ENCODE measurements at regions not wholly inside any gene's neighbourhood (a gene's known extent, or its start where the extent isn't known, plus 50 kb on each side); places are given as distances from the start of the nearest gene placed in this dataset.

- Mint-ChIP-seq H3K4me3 (no peak overlapping the region), H3K27ac (no peak overlapping the region), H3K27me3 (ENCODE audit: low read depth) (no peaks in the 10 kb centered on the region), H3K4me1 (peaks cover 14% of the 10 kb centered on the region), H3K36me3 (no peaks in the 10 kb centered on the region), H3K9me3 (no peaks in the 10 kb centered on the region)
- CTCF ChIA-PET: interaction anchor here (1.0 kb wide), 1 partner anchor 150 kb away, joined by 4 read pairs; the partner anchor contains the start of gene AVPR1A
- POLR2A ChIA-PET: no interaction called here
- no peak for ATAC-seq
- TF ChIP-seq AFF4 (CRISPR knock-in tag; IDR thresholded peaks at IDR 0.05; ENCODE audit: borderline replicate concordance): no peak
- TF ChIP-seq, protein P1, sequence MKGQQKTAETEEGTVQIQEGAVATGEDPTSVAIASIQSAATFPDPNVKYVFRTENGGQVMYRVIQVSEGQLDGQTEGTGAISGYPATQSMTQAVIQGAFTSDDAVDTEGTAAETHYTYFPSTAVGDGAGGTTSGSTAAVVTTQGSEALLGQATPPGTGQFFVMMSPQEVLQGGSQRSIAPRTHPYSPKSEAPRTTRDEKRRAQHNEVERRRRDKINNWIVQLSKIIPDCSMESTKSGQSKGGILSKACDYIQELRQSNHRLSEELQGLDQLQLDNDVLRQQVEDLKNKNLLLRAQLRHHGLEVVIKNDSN (CRISPR knock-in tag; IDR thresholded peaks at IDR 0.05): no peak
- TF ChIP-seq ATF6 (CRISPR knock-in tag; IDR thresholded peaks at IDR 0.05): no peak
- TF ChIP-seq, protein P2, sequence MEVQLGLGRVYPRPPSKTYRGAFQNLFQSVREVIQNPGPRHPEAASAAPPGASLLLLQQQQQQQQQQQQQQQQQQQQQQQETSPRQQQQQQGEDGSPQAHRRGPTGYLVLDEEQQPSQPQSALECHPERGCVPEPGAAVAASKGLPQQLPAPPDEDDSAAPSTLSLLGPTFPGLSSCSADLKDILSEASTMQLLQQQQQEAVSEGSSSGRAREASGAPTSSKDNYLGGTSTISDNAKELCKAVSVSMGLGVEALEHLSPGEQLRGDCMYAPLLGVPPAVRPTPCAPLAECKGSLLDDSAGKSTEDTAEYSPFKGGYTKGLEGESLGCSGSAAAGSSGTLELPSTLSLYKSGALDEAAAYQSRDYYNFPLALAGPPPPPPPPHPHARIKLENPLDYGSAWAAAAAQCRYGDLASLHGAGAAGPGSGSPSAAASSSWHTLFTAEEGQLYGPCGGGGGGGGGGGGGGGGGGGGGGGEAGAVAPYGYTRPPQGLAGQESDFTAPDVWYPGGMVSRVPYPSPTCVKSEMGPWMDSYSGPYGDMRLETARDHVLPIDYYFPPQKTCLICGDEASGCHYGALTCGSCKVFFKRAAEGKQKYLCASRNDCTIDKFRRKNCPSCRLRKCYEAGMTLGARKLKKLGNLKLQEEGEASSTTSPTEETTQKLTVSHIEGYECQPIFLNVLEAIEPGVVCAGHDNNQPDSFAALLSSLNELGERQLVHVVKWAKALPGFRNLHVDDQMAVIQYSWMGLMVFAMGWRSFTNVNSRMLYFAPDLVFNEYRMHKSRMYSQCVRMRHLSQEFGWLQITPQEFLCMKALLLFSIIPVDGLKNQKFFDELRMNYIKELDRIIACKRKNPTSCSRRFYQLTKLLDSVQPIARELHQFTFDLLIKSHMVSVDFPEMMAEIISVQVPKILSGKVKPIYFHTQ (CRISPR knock-in tag; IDR thresholded peaks at IDR 0.05): no peak
- no peak for TF ChIP-seq HMGA2 (CRISPR knock-in tag; IDR thresholded peaks at IDR 0.05)
- no peak for DNase-seq (ENCODE audit: low spot score)
These were observed 150.3 kb upstream of the AVPR1A start for GRCh38 chr12:63301311-63301710.

GRCh38 chr12:63298386-63298930 lies 147.5 kb upstream of the AVPR1A start:
- H3K4me1 Mint-ChIP-seq: peaks cover 14% of the 10 kb centered on the region
- no peaks in the 10 kb centered on the region for H3K36me3 Mint-ChIP-seq
- DNase-seq (ENCODE audit: low spot score): no peak
- no peaks in the 10 kb centered on the region for H3K9me3 Mint-ChIP-seq
- no peaks in the 10 kb centered on the region for H3K27me3 Mint-ChIP-seq (ENCODE audit: low read depth)
- no peak overlapping the region for H3K27ac Mint-ChIP-seq
- ChIA-PET CTCF (interaction anchor here (0.8 kb wide), 1 partner anchor 147 kb away, joined by 3 read pairs; no protein-coding TSS in a partner anchor), POLR2A (no interaction called here)
- no peak overlapping the region for H3K4me3 Mint-ChIP-seq
- no peak for ATAC-seq
- TF ChIP-seq ZNF425 (CRISPR knock-in tag; conservative IDR thresholded peaks at IDR 0.05): no peak
- TF ChIP-seq GABPB1 (CRISPR knock-in tag; IDR thresholded peaks at IDR 0.05): no peak
- no peak for TF ChIP-seq SMAD4 (CRISPR knock-in tag; IDR thresholded peaks at IDR 0.05)
- TF ChIP-seq ZNF671 (CRISPR knock-in tag; IDR thresholded peaks at IDR 0.05): no peak
- TF ChIP-seq ZNF416 (CRISPR knock-in tag; IDR thresholded peaks at IDR 0.05): no peak
- no peak for TF ChIP-seq PRDM15 (CRISPR knock-in tag; IDR thresholded peaks at IDR 0.05)
- no peak for TF ChIP-seq MXD4 (CRISPR knock-in tag; IDR thresholded peaks at IDR 0.05; ENCODE audit: borderline replicate concordance)
- TF ChIP-seq, protein P3, sequence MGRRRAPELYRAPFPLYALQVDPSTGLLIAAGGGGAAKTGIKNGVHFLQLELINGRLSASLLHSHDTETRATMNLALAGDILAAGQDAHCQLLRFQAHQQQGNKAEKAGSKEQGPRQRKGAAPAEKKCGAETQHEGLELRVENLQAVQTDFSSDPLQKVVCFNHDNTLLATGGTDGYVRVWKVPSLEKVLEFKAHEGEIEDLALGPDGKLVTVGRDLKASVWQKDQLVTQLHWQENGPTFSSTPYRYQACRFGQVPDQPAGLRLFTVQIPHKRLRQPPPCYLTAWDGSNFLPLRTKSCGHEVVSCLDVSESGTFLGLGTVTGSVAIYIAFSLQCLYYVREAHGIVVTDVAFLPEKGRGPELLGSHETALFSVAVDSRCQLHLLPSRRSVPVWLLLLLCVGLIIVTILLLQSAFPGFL (CRISPR knock-in tag; IDR thresholded peaks at IDR 0.05; ENCODE audit: borderline replicate concordance): no peak
- TF ChIP-seq, protein P4, sequence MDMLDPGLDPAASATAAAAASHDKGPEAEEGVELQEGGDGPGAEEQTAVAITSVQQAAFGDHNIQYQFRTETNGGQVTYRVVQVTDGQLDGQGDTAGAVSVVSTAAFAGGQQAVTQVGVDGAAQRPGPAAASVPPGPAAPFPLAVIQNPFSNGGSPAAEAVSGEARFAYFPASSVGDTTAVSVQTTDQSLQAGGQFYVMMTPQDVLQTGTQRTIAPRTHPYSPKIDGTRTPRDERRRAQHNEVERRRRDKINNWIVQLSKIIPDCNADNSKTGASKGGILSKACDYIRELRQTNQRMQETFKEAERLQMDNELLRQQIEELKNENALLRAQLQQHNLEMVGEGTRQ (CRISPR knock-in tag; IDR thresholded peaks at IDR 0.05): no peak
- TF ChIP-seq NFYB (CRISPR knock-in tag; conservative IDR thresholded peaks at IDR 0.05; ENCODE audit: low read depth): no peak
- TF ChIP-seq SOX15 (CRISPR knock-in tag; IDR thresholded peaks at IDR 0.05): no peak
- TF ChIP-seq ZNF138 (CRISPR knock-in tag; conservative IDR thresholded peaks at IDR 0.05): no peak

Measured in WTC11 (cell line).